ENCODE measurements at regions not wholly inside any gene's neighbourhood (a gene's known extent, or its start where the extent isn't known, plus 50 kb on each side); places are given as distances from the start of the nearest gene placed in this dataset.

GRCh38 chr4:170391066-170391740 is 301.4 kb upstream of the AADAT start:
- Histone ChIP-seq H3K4me2 (ENCODE audit: low read length) (no peak overlapping the region), H3K27ac (no peak overlapping the region), H3K4me3 (ENCODE audit: low read depth, low read length) (no peak overlapping the region), H3K9ac (no peak overlapping the region), H3K36me3 (ENCODE audit: control insufficient read depth, insufficient read depth, low read length) (no peaks in the 10 kb centered on the region), H3K9me3 (ENCODE audit: control insufficient read depth, low read length) (no peaks in the 10 kb centered on the region), H3K27me3 (ENCODE audit: control insufficient read depth, insufficient read depth, low read length) (no peaks in the 10 kb centered on the region), H3K4me1 (no peaks in the 10 kb centered on the region), H2AFZ (no peak overlapping the region), H3K79me2 (no peaks in the 10 kb centered on the region)
- no peak for TF ChIP-seq CTCF (IDR thresholded peaks at IDR 0.05)

- no peaks in the 10 kb centered on the region for H3K9me3 ChIP-seq (ENCODE audit: control insufficient read depth, low read length)
- H3K79me2 ChIP-seq, result no peaks in the 10 kb centered on the region
- no peak overlapping the region for H3K27ac ChIP-seq
- H2AFZ ChIP-seq, result no peak overlapping the region
- H3K4me3 ChIP-seq (ENCODE audit: low read depth, low read length), result no peak overlapping the region
- no peak overlapping the region for H3K9ac ChIP-seq
- no peak overlapping the region for H3K4me2 ChIP-seq (ENCODE audit: low read length)
- H3K36me3 ChIP-seq (ENCODE audit: control insufficient read depth, insufficient read depth, low read length), result no peaks in the 10 kb centered on the region
- TF ChIP-seq CTCF (IDR thresholded peaks at IDR 0.05), result no peak
- H3K27me3 ChIP-seq (ENCODE audit: control insufficient read depth, insufficient read depth, low read length), result no peaks in the 10 kb centered on the region
- H3K4me1 ChIP-seq, result no peaks in the 10 kb centered on the region
Observed at GRCh38 chr4:170389411-170389810, 299.7 kb upstream of the AADAT start.

GRCh38 chr4:170388255-170388654 is 298.5 kb upstream of the AADAT start:
- Histone ChIP-seq H3K27ac (no peak overlapping the region), H3K4me2 (ENCODE audit: low read length) (no peak overlapping the region), H3K36me3 (ENCODE audit: control insufficient read depth, insufficient read depth, low read length) (no peaks in the 10 kb centered on the region), H3K79me2 (no peaks in the 10 kb centered on the region), H3K9ac (no peak overlapping the region), H3K27me3 (ENCODE audit: control insufficient read depth, insufficient read depth, low read length) (no peaks in the 10 kb centered on the region), H2AFZ (no peak overlapping the region), H3K4me1 (no peaks in the 10 kb centered on the region), H3K9me3 (ENCODE audit: control insufficient read depth, low read length) (no peaks in the 10 kb centered on the region), H3K4me3 (ENCODE audit: low read depth, low read length) (no peak overlapping the region)
- no peak for TF ChIP-seq CTCF (IDR thresholded peaks at IDR 0.05)

GRCh38 chr4:170386971-170387370 is 297.2 kb upstream of the AADAT start:
- no peak overlapping the region for H3K4me3 ChIP-seq (ENCODE audit: low read depth, low read length)
- H3K36me3 ChIP-seq (ENCODE audit: control insufficient read depth, insufficient read depth, low read length), result no peaks in the 10 kb centered on the region
- no peaks in the 10 kb centered on the region for H3K9me3 ChIP-seq (ENCODE audit: control insufficient read depth, low read length)
- no peaks in the 10 kb centered on the region for H3K27me3 ChIP-seq (ENCODE audit: control insufficient read depth, insufficient read depth, low read length)
- no peak overlapping the region for H3K27ac ChIP-seq
- no peaks in the 10 kb centered on the region for H3K4me1 ChIP-seq
- H3K79me2 ChIP-seq, result no peaks in the 10 kb centered on the region
- TF ChIP-seq CTCF (IDR thresholded peaks at IDR 0.05), result no peak
- H3K4me2 ChIP-seq (ENCODE audit: low read length), result no peak overlapping the region
- H3K9ac ChIP-seq, result no peak overlapping the region
- no peak overlapping the region for H2AFZ ChIP-seq

GRCh38 chr4:170386511-170386910 is 296.8 kb upstream of the AADAT start:
- H2AFZ ChIP-seq, result no peak overlapping the region
- H3K4me3 ChIP-seq (ENCODE audit: low read depth, low read length), result no peak overlapping the region
- no peaks in the 10 kb centered on the region for H3K9me3 ChIP-seq (ENCODE audit: control insufficient read depth, low read length)
- H3K9ac ChIP-seq, result no peak overlapping the region
- no peaks in the 10 kb centered on the region for H3K4me1 ChIP-seq
- H3K27me3 ChIP-seq (ENCODE audit: control insufficient read depth, insufficient read depth, low read length), result no peaks in the 10 kb centered on the region
- no peaks in the 10 kb centered on the region for H3K79me2 ChIP-seq
- H3K36me3 ChIP-seq (ENCODE audit: control insufficient read depth, insufficient read depth, low read length), result no peaks in the 10 kb centered on the region
- no peak for TF ChIP-seq CTCF (IDR thresholded peaks at IDR 0.05)
- H3K27ac ChIP-seq, result no peak overlapping the region
- H3K4me2 ChIP-seq (ENCODE audit: low read length), result no peak overlapping the region

All from parathyroid adenoma (tissue), 2 donors.